HT1080 (cell line): ENCODE measurements at regions not wholly inside any gene's neighbourhood (a gene's known extent, or its start where the extent isn't known, plus 50 kb on each side); places are given as distances from the start of the nearest gene placed in this dataset.
"Not testable (repeated sequence)": the region's sequence is repeated elsewhere in the genome, so short reads cannot be mapped to it uniquely, and the experiment has no call there.

Source experiments
- DNase-seq: peaks from one replicate; pipeline ENCODE4 v3.0.0-alpha.2; 2015; ENCODE audit warnings: low read depth

- no peak for DNase-seq
Observed at GRCh38 chr4:127344071-127344470, 288.7 kb upstream of the INTU start.

GRCh38 chr4:127347936-127348335, 284.8 kb upstream of the INTU start:
- no peak for DNase-seq

- no peak for DNase-seq
Observed at GRCh38 chr4:127352220-127353113, 280.3 kb upstream of the INTU start.

- DNase-seq: no peak
Observed at GRCh38 chr4:127355743-127356142, 277.0 kb upstream of the INTU start.

GRCh38 chr4:127357765-127358164, 275.0 kb upstream of the INTU start:
- no peak for DNase-seq

GRCh38 chr4:127362686-127363085, 270.1 kb upstream of the INTU start:
- peak; percentile 23 for DNase-seq

- DNase-seq: no peak
Observed at GRCh38 chr4:127364397-127364796, 268.4 kb upstream of the INTU start.

GRCh38 chr4:127364911-127365310, 267.8 kb upstream of the INTU start:
- no peak for DNase-seq

- peak; percentile 62 for DNase-seq
Observed at GRCh38 chr4:127370604-127371003, 262.2 kb upstream of the INTU start.

- no peak for DNase-seq
Observed at GRCh38 chr4:127379499-127379898, 253.3 kb upstream of the INTU start.

- not testable (repeated sequence) for DNase-seq
Observed at GRCh38 chr4:127379948-127380347, 252.8 kb upstream of the INTU start.

- no peak for DNase-seq
Observed at GRCh38 chr4:127383666-127384065, 249.1 kb upstream of the INTU start.

- DNase-seq: no peak
Observed at GRCh38 chr4:127394516-127394915, 238.2 kb upstream of the INTU start.

GRCh38 chr4:127400276-127400675, 232.5 kb upstream of the INTU start:
- no peak for DNase-seq

GRCh38 chr4:127400731-127401346, 231.9 kb upstream of the INTU start:
- DNase-seq: peak; percentile 59

- DNase-seq: no peak
Observed at GRCh38 chr4:127403471-127404084, 229.2 kb upstream of the INTU start.

GRCh38 chr4:127406187-127406586, 226.6 kb upstream of the INTU start:
- DNase-seq: no peak

GRCh38 chr4:127407572-127407971, 225.2 kb upstream of the INTU start:
- DNase-seq: not testable (repeated sequence)

GRCh38 chr4:127410201-127410600, 222.6 kb upstream of the INTU start:
- DNase-seq: no peak

- no peak for DNase-seq
Observed at GRCh38 chr4:127410644-127411043, 222.1 kb upstream of the INTU start.

GRCh38 chr4:127414951-127415606, 217.7 kb upstream of the INTU start:
- DNase-seq: no peak

- DNase-seq: no peak
Observed at GRCh38 chr4:127416115-127416514, 216.6 kb upstream of the INTU start.
